ENCODE measurements at regions not wholly inside any gene's neighbourhood (a gene's known extent, or its start where the extent isn't known, plus 50 kb on each side); places are given as distances from the start of the nearest gene placed in this dataset.
A peak's percentile ranks its signal among the peaks of the same experiment; 100 is the strongest.

- H3K4me3 ChIP-seq (ENCODE audit: low read length): no peak overlapping the region; the same call in 1 of the 2 replicates
- no peak for TF ChIP-seq ZNF274 (IDR thresholded peaks at IDR 0.05; ENCODE audit: low read depth, low read length)
Observed at GRCh38 chr10:78972947-78973900, 95.5 kb upstream of the ZMIZ1 start.

- H3K4me3 ChIP-seq (ENCODE audit: low read length): peak overlapping the region; percentile 48; the same call in 1 of the 2 replicates
- no peak for TF ChIP-seq ZNF274 (IDR thresholded peaks at IDR 0.05; ENCODE audit: low read depth, low read length)
Observed at GRCh38 chr10:78973901-78974616, 94.7 kb upstream of the ZMIZ1 start.

- TF ChIP-seq ZNF274 (IDR thresholded peaks at IDR 0.05; ENCODE audit: low read depth, low read length): no peak
- no peak overlapping the region; the same call in 1 of the 2 replicates for H3K4me3 ChIP-seq (ENCODE audit: low read length)
Observed at GRCh38 chr10:78974617-78975317, 94.0 kb upstream of the ZMIZ1 start.

GRCh38 chr10:78975926-78976325 is 92.8 kb upstream of the ZMIZ1 start:
- no peak for TF ChIP-seq ZNF274 (IDR thresholded peaks at IDR 0.05; ENCODE audit: low read depth, low read length)
- no peak overlapping the region for H3K4me3 ChIP-seq (ENCODE audit: low read length)

- no peak for TF ChIP-seq ZNF274 (IDR thresholded peaks at IDR 0.05; ENCODE audit: low read depth, low read length)
- H3K4me3 ChIP-seq (ENCODE audit: low read length): no peak overlapping the region
Observed at GRCh38 chr10:78976825-78977755, 91.7 kb upstream of the ZMIZ1 start.

- no peak for TF ChIP-seq ZNF274 (IDR thresholded peaks at IDR 0.05; ENCODE audit: low read depth, low read length)
- H3K4me3 ChIP-seq (ENCODE audit: low read length): no peak overlapping the region
Observed at GRCh38 chr10:78979938-78980337, 88.8 kb upstream of the ZMIZ1 start.

- TF ChIP-seq ZNF274 (IDR thresholded peaks at IDR 0.05; ENCODE audit: low read depth, low read length): no peak
- H3K4me3 ChIP-seq (ENCODE audit: low read length): no peak overlapping the region
Observed at GRCh38 chr10:78980354-78980753, 88.4 kb upstream of the ZMIZ1 start.

- no peak for TF ChIP-seq ZNF274 (IDR thresholded peaks at IDR 0.05; ENCODE audit: low read depth, low read length)
- H3K4me3 ChIP-seq (ENCODE audit: low read length): no peak overlapping the region
Observed at GRCh38 chr10:78980815-78981214, 88.0 kb upstream of the ZMIZ1 start.

- no peak for TF ChIP-seq ZNF274 (IDR thresholded peaks at IDR 0.05; ENCODE audit: low read depth, low read length)
- H3K4me3 ChIP-seq (ENCODE audit: low read length): no peak overlapping the region
Observed at GRCh38 chr10:78981257-78981969, 87.4 kb upstream of the ZMIZ1 start.

- TF ChIP-seq ZNF274 (IDR thresholded peaks at IDR 0.05; ENCODE audit: low read depth, low read length): no peak
- H3K4me3 ChIP-seq (ENCODE audit: low read length): no peak overlapping the region
Observed at GRCh38 chr10:78981970-78982281, 86.8 kb upstream of the ZMIZ1 start.

GRCh38 chr10:78982726-78983125 is 86.0 kb upstream of the ZMIZ1 start:
- no peak overlapping the region for H3K4me3 ChIP-seq (ENCODE audit: low read length)
- TF ChIP-seq ZNF274 (IDR thresholded peaks at IDR 0.05; ENCODE audit: low read depth, low read length): no peak

GRCh38 chr10:78983608-78984007 is 85.2 kb upstream of the ZMIZ1 start:
- no peak overlapping the region for H3K4me3 ChIP-seq (ENCODE audit: low read length)
- no peak for TF ChIP-seq ZNF274 (IDR thresholded peaks at IDR 0.05; ENCODE audit: low read depth, low read length)

Data from GM08714 (cell line).